HG03439 (cell line): ENCODE measurements at regions not wholly inside any gene's neighbourhood (a gene's known extent, or its start where the extent isn't known, plus 50 kb on each side); places are given as distances from the start of the nearest gene placed in this dataset.

ENCODE experiments used
- ATAC-seq: cut with Tn5 transposase; IDR thresholded peaks from one replicate; pipeline ENCODE4 v1.9.1; 2021; ENCODE audit warnings: mild to moderate bottlenecking, moderate library complexity; ENCODE audit not compliant: unreplicated experiment

DNA sequence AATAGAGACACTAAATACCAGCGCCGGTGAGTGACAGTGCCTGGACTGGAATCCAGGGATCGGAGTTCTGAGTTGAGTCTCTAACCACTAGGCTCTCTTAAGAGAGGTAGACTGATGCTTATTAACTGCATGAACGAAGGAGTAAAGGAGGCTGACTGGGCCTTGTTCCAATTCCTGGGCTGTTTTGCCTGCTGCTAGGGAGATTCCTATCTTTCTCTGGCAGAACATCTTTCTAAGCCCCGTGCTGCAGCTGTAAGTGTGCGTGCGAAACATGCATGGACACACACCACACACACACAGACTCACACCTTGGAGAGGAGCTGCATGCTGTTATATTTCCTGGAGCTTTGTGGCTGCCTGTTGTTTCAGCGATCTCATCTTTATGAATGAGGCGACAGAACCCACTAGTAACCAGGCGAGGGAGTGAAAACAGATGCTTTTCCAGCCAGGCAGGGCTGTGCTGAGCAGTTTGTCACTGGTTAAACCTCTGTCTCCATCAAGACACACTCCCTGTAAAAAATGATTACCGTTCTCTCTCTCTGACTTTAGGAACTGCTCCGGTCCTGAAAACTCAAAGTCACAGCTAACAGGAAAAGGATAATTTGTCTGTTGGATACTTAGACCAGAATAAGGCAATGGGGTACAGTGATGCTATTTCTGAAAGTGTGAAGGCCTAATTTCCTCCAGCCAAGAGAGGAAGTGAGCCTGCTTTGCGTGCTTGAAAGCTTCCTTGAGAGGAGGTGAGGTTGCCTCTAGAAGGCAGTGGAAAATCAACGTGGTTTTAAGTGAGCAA, 157.4 kb upstream of the ZNF217 start:
- ATAC-seq, result peak; percentile 79

DNA sequence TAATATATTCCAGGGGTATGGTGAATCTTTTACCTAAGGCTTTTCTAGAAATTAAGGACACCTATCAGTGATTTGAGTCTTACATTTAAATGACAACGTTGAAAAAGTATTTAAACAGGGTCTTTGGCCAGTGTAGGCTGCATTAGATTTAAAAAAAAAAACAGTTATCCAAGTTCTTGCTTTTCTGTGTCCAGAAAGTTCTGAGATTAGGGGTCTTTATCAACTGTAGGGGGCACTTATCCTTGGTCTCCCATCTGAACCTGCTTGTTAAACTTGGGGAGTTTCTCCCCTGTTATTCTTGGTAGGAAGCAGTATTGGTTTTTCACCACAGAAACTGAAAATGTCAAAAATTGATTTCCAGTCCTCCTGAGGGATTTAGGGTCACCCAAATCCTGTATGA, 155.9 kb upstream of the ZNF217 start:
- ATAC-seq, result no peak

DNA sequence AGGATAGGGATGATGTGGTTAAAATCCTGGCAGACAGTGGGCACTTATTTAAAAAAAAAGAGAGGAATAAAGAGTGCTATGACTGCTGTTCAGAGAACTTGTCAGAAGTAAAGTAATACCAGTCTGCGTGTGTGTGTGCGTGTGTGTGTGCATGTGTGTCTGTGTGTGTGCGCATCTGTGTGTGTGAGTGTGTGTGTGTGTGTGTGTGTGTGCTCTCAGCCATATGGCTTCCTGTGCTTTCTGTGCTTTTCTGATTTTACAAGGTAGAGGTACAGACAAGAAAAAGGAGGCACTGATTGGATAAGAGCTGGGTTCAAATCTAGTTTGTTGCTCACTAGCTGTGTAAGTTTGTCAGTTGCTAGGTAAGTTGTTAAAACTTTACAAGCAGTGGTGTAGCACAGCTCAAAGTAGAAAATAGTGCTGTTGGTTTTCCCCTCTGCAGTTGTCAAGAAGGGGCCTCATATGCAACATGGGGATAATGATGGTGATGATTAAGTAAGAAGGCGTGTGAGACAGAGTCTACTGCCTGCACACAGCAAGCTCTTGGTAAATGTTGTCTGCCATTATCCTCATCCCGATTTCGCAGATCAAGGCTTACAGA, 155.3 kb upstream of the ZNF217 start:
- no peak for ATAC-seq

DNA sequence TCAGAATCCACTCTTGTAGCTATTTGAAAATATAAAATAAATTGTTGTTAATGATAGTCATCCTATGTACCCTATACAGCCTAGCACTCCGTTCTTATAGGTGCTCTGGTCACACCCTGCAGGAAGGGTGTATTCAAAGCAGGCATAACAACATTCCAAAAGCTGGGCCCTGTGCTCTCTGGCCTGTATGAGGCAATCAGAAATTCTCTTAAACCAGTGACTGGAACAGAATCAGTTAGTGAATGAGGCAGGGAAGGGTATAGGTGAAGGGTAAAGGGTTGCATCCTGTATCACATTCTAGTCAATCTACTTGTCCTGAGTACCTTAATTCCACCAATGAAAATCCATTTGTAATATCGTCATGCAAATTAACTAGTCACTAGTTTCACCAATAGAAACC, 154.5 kb upstream of the ZNF217 start:
- no peak for ATAC-seq

DNA sequence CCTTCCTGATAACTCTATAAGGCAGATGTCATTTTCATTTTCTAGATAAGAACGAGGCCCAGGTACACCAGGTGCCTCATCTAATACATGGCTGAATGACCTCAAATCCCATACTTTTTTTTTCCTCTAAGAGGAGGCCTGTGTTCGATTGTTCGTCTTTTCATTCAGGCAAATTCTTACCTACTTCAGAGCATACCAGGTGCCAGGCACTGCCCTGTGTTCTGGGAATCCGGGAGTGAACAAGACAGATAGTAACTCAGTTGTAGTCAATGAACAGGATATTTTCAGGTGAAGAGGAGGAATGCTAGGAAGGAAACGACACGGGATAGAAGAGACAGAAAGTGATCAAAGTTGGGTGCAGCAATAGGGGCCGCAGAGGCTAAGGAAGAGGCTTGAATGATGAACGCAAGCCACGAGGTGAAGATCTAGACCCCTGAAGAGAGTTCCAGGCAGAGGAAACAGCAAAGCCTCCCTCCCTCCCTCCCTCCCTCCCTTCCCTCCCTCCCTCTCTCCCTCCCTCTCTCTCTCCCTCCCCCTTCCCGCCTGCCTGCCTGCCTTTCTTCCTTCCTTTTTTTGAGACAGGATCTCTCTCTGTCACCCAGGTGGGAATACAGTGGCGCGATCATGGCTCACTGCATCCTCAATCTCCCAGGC, 150.1 kb upstream of the ZNF217 start:
- no peak for ATAC-seq

DNA sequence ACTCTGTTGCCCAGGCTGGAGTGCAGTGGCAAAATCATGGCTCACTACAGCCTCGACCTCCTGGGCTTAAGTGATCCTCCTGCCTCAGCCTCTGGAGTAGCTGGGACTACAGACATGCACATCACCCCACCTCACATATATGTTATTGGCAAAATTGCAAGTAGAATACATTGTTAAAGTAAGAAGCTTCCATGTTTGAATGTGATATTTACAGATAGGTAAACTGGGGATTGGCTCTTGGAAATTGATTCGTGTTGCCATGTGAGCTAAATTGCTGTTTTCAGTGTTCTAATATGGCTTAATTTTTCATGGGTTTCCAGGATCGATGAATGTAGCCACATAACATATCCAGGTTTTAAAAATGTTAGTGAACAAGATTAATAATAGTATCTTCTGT, 149.0 kb upstream of the ZNF217 start:
- ATAC-seq, result no peak

DNA sequence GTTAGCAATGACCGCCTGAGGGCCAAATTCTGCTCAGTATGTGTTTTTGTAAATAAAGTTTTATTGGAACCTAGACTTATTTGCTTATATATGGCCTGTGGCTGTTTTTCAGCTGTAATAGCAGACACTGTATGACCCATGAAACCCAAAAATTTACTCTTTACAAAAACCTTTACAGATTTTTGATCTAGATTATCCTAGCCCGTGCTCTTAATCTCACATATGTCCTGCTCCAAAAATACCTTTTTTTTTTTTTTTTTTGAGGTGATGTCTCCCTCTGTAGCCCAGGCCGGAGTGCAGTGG, 148.0 kb upstream of the ZNF217 start:
- no peak for ATAC-seq

DNA sequence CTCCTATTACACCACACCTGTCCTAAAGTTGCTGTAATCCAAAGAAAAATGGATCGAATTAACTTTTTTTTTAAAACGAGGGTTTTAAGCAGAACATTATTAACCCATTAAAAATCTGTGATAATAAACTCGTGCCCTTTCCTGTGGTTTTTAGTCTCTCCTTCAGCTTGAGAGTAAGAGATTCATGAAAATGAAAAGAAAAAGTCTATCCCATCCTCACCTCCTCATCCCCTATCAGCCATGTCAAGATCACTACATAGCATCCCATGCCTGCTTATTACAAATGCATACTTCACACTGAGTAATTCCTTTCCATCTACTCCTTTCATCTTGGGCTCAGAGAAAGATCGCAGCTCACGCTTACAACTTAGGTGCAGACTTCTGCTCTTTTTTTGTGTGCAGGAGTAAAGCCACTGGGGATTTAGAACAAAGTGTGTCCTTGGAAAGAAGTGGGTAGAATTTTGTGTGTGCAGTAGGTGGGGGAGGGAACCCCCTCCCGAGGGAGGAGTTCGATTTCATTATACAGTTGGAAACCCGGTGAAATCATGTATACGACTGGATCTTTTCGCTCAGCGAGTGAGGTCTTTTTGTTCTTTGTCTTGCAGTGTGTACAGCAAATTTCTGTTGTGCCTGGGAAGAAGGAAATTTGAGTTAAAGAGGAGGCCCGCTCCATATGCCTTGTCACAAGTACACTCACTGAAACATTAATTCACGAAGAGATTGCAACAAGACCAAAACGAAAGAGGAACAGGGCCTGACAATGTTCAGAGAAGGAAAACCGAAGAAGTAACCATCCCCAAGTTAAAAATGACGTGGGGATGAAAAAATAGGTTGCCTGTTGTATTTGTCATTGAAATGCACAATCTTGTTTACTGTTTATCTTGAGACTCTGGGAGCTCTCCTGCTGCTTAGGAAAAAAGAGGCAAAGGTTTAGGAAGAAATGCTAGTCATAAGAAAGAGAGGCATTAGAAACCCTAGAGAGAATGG, 146.5 kb upstream of the ZNF217 start:
- no peak for ATAC-seq

DNA sequence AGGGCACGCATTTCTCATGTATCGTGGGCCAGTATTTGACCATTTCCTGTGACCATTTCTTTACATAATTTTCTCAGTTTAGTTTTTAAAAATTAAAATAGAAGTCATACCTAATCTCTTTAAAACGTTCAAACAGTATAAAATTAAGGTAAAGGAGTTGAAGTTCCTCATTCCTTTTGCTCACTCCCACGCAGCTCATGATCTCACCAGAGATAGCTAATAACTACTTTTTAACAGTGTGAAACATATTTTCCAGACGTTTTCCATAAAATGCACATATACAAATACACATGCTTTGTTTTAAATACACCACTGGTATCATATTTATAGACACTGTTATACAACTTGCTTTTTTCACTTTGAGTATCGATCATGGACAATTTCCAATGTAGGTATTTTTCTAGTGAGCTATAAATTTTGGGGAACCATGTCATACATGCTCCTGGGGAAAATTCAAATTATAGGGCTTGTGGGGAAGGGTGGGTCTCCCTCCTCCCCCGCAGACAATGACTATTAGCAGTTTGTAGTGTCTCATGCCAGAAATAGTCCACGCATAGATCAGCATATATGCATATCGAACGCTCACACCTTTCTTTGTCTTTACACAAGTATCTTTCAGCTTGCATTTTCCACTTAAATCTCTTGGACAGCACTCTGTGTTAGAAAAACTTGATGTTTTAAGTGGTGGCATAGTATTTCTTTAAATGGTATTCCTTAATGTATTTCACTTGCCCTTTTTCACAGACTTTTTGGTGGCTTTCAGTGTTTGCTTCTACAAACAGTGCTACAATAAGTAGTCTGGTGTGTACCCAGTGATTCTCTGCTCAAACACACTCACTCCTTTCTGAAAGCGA, 145.5 kb upstream of the ZNF217 start:
- ATAC-seq, result no peak

DNA sequence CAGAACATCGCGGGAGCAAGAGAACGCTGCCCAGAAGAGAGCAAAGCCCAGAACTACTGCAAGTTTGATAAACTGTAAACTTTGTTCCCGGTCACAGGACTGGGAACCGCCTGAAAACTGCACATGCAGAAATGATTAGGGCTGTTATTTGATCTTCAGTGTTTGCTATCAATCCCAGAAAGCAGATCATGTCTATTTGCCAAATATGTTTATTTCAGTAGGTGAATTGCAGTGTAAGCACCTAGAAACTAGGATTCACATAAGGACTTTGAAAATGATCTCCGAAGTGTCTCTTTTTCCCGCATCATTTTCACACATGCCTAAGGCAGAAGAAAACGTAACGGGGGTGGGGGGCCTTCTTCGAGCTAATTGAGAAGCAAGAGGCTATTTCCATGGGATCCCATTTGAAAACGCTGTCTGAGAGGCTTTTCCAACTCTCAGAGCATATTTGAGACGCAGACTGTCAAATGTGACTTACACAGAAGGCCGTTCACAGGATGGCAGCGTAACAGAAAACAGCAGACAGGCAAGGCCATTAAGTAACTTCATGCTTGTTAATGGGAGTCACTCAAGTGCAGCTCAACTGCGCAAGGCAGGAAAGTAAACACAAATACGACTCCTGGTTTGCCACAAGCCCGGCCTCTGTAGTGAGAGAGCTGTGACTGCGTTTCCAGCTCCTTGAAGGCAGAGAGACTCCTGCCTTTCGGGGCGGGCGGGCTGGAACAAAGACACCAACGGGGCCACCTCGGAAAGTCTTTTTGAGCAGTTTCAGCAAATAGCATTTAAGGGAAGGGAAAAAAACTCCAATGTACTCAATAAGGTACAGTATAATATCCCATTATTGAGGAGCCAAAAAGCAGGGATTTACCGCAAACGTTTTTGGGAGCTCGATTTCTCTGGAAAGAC, 144.7 kb upstream of the ZNF217 start:
- no peak for ATAC-seq

DNA sequence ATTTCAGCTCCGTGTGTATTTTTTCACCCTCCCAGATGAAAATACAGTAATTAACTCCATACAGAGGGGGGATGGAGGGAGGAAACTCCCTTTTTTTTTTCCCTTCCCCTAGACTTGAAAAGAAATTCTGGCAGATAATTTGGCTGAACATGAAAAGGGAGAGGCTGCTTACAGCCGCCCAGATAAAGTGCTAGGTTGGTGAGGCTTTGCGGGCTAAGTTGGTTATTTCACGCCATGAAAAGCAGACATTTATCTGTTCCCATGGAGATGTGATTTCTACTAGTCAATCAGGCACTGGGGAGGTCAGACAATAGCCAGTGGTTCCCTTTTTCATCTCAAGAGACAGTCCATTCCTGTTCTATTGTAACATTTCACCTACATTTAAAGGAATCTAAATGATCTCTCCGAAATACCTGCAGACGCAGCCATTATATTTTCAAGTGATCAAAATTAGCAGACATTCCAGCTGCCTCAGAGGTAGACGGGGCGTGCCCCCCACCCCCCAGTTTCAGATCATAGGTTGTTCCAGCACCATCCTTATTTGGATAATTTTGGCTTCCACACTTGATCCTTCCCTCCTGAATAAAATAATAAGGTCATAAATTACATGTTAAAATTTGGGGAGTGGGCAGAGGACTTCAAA, 143.9 kb upstream of the ZNF217 start:
- ATAC-seq, result no peak

DNA sequence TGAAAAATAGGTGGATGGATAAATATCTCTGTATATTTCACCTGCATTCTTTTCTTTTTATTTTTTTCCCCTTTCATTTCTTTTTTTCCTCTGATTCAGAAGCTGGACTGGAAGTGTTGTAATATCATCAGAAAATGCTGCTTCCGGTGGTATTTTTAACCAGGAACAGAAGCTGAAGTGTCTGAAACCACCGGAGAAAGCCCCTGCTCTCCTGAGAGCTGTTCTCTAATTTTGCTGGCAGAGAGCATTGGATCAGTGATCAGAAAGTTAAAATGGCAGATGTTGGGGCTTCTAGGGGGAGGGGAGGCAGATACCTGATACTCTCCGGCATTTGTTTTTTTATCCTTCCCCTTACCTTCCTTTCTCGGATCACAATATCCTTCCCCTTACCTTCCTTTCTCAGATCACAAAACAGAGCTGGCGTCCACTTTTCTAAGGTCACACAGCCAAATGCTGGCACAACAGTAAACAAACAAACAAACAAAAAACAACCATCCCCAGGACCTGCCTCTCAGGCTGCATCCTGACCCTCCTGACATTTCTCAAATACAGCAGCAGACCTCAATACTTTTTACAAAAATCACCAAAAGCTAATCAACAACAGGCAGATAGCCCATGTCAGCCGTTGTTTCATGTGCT, 143.2 kb upstream of the ZNF217 start:
- no peak for ATAC-seq

DNA sequence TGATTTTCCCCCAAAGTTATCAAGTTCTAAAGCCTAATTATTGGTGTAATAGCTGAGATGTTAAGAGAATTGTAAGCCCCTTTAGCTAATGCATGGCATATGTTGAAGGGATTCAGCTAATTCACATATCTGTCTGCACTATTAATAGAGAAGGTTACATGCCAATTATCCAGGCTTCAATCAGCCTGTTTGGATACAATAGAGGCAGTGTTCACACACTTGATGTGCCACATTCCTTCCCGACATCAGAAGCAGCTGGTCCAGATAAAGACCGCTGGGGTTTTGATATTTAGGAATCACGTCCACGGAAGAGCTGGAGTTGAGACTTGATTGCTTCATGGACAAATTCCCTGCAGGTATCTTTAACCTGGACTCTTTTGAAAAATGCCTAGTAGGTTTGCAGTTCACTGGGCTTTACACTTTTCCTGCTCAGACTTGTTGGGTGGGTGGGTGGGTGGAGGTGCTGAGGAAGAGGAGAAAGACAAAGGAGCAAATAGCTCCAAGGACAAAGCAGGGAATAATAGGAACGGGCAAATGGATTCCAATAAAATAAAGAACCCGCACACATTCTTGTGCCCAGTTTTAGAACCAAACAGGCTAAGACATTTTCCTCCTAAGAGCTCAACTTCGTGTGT, 142.6 kb upstream of the ZNF217 start:
- ATAC-seq, result no peak

DNA sequence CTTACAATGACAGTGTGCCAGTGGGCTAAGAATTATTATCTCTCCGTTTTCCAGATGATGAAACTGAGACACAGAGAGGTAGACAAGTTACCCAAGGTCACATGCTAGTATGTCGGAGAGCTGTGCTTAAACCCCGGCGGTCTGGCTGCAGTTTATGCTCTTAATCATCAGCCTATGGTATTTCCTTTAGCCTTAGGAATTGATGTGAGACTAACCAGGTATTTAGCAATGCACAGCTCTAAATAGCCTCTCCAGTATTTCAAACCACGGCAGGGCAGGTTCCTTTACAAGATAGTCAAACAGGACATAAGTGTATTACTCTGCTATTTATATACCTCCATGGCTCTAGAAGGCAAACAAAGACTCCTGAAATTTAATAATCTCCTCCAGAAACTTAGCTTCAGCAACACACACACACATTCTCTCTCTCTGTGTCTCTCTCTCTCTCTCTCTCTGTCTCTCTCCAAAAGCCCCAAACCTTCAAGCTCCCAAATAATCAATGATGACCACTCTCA, 142.0 kb upstream of the ZNF217 start:
- ATAC-seq, result no peak

DNA sequence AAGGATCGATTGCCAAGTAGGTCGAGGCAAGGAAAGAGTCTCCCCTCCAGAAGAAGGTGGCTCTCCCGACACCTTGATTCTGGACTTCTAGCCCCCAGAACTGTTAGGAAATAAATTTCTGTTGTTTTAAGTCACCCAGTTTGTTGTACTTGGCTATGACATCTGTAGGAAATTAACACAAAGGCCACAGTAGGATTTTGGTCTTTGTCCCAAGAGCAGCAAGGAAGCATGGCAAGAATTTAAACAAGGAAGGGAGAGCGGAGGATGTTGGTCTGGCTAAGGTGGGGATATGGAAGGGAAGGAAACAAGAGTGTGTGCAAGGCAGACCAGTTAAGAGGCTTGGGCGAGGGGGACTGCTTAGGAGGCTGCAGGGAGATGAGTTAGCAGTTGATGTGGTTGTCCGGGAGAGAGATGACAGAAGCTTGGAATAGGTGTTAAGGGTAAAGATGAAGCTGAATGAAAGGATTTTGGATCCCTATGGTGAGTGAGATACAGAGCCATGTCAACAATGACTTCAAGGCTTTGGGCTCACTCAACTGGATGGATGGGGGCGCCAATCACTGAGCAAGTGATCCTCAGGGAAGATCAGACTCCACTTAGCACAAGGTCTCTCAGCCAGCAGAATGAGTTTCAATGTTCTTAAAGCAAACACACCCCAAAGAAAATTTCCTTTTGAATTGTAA, 140.5 kb upstream of the ZNF217 start:
- no peak for ATAC-seq

DNA sequence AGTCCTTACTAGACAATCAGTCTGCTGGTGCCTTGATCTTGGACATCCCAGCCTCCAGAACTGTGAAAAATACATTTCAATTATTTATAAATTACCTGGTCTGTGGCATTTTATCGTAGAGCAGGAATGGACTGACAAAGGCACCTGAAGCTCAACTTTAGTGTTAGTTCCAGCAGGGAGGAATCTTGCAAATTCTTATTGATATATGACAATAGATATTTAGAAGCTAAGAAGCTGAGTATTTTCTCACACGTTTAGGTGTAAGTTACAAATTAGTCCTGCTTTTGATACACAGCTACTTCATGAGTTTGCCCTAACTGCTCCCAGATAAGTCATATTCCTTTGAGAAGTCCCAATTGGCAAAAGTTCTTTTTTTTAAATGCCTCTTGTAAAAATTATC, 138.0 kb upstream of the ZNF217 start:
- ATAC-seq, result no peak

DNA sequence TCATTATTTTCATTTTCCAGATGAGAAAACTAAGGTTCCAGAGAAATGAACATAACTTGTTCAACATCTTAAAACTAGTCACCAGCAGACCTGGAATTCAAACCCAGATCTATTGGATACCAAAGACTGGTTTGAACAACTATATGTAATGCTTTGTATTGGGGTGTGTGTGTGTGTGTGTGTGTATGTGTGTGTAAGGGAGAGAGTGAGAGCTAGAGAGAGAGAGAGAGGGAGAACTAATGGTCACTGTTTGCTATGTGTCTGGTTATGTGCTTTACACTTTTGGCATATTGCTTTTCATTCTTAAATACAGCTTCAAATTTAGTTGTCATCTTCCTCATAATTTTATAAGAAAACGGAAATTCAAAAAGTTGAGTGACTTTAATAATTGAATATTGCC, 134.7 kb upstream of the ZNF217 start:
- no peak for ATAC-seq
